ENCODE measurements at regions not wholly inside any gene's neighbourhood (a gene's known extent, or its start where the extent isn't known, plus 50 kb on each side); places are given as distances from the start of the nearest gene placed in this dataset.

DNA sequence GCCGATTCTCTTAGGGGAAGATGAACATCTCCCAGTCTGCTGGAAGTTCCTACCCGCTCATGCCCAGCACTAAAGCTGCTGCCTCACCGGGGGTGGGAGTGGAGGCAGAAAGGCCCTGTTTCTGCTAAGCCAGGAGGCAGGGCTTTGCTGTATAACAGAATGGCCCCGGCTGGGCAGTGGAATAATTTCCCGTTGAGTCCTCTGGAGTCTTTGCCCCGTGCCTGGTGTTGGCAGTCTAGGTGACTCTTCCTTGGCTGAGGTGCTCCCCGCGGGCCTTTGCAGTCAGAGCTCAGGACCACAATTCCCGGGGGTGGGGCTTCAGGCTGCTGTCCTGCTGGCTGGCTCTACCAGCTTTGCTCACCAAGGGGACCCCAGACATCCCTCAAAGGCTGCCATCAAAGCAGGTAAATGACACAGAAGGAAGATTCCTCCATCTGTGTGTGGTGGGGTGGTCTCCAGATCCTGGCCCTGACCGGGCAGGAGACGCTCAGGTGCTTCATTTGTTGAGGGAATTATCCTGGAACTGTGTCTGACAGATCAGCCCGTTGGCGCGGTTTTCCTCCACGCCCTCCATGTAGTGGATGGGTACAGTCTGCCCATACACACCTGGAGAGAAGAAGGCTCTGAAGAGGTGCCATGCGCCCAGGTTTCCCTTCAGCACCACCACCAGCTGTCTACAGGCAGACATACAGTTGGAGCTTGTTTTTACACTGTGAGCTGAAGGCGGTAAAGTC, 209.9 kb downstream of the TEX29 start:
- no peak overlapping the region for H3K27ac ChIP-seq
- TF ChIP-seq, protein P1, sequence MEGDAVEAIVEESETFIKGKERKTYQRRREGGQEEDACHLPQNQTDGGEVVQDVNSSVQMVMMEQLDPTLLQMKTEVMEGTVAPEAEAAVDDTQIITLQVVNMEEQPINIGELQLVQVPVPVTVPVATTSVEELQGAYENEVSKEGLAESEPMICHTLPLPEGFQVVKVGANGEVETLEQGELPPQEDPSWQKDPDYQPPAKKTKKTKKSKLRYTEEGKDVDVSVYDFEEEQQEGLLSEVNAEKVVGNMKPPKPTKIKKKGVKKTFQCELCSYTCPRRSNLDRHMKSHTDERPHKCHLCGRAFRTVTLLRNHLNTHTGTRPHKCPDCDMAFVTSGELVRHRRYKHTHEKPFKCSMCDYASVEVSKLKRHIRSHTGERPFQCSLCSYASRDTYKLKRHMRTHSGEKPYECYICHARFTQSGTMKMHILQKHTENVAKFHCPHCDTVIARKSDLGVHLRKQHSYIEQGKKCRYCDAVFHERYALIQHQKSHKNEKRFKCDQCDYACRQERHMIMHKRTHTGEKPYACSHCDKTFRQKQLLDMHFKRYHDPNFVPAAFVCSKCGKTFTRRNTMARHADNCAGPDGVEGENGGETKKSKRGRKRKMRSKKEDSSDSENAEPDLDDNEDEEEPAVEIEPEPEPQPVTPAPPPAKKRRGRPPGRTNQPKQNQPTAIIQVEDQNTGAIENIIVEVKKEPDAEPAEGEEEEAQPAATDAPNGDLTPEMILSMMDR (IDR thresholded peaks at IDR 0.05), result no peak
- TF ChIP-seq ZFX (IDR thresholded peaks at IDR 0.05; ENCODE audit: borderline replicate concordance), result no peak

DNA sequence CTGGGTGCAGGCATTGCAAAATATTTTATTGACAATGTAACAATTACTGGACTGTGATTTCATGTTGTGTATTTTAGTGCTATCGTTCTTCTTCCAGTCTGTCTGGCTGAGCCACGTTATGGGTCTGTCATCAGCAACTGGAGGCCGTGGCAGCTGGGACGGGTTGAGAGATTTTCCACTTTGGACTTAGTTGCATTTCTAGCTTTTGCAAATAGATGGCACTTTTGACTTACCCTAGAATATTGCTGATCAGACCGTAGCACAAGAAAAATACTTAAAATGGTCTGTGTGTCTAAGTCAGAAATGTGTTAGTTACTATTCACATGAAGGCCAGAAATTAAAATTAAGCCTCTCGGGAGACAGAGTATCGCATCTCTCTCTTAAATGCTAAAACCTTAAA, 211.1 kb downstream of the TEX29 start:
- TF ChIP-seq, protein P1 (IDR thresholded peaks at IDR 0.05), result no peak
- no peak for TF ChIP-seq ZFX (IDR thresholded peaks at IDR 0.05; ENCODE audit: borderline replicate concordance)
- H3K27ac ChIP-seq, result no peak overlapping the region

- no peak overlapping the region for H3K27ac ChIP-seq
- TF ChIP-seq, protein P1 (IDR thresholded peaks at IDR 0.05), result no peak
- TF ChIP-seq ZFX (IDR thresholded peaks at IDR 0.05; ENCODE audit: borderline replicate concordance), result no peak
These were observed 211.7 kb downstream of the TEX29 start for GRCh38 chr13:111532111-111532510.

- no peak overlapping the region for H3K27ac ChIP-seq
- no peak for TF ChIP-seq ZFX (IDR thresholded peaks at IDR 0.05; ENCODE audit: borderline replicate concordance)
- TF ChIP-seq, protein P1 (IDR thresholded peaks at IDR 0.05), result no peak
These were observed 213.7 kb downstream of the TEX29 start for GRCh38 chr13:111533900-111534683.

- no peak overlapping the region for H3K27ac ChIP-seq
- no peak for TF ChIP-seq ZFX (IDR thresholded peaks at IDR 0.05; ENCODE audit: borderline replicate concordance)
- TF ChIP-seq, protein P1 (IDR thresholded peaks at IDR 0.05), result no peak
These were observed 214.5 kb downstream of the TEX29 start for GRCh38 chr13:111534751-111535522.

DNA sequence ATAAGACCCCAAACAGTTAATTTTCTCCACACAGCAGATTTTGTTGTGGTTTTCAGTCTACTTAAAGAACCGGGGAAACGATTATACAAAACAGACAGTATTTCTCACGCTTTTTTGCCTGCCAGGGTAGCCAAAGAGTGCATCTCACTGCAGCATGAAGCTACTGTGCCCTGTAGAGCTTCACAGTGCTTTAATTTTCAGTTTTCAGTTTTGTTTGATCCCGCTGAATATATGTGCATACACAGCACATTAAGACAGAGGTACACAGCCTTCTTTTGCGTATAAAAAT, 215.0 kb downstream of the TEX29 start:
- TF ChIP-seq ZFX (IDR thresholded peaks at IDR 0.05; ENCODE audit: borderline replicate concordance), result no peak
- TF ChIP-seq, protein P1 (IDR thresholded peaks at IDR 0.05), result no peak
- no peak overlapping the region for H3K27ac ChIP-seq
